Peyer's patch (tissue), 4 donors: ENCODE measurements at regions not wholly inside any gene's neighbourhood (a gene's known extent, or its start where the extent isn't known, plus 50 kb on each side); places are given as distances from the start of the nearest gene placed in this dataset.

Experiments used
- DNase-seq, 3 donors: peaks; one replicate each; pipeline ENCODE4 v3.0.0-alpha.2; 2017 to 2019
- H3K27ac ChIP-seq, 4 donors: fragments of 200-600 bp; sonication (generic); one replicate each; pipeline ENCODE4 v1.5.1; 2016 to 2019
- H3K27me3 ChIP-seq, 2 donors: fragments of 200-600 bp; sonication (generic); one replicate each; pipeline ENCODE4 v1.5.1; 2019
- H3K36me3 ChIP-seq, 3 donors: fragments of 200-600 bp; sonication (generic); one replicate each; pipeline ENCODE4 v1.5.1; 2016 to 2019
- H3K4me1 ChIP-seq, 4 donors: fragments of 200-600 bp; sonication (generic); one replicate each; pipeline ENCODE4 v1.5.1; 2016 to 2019
- H3K4me3 ChIP-seq, 4 donors: fragments of 200-600 bp; sonication (generic); 1 replicate in 3 of 4; 2 replicates in 1 of 4; pipeline ENCODE4 v1.5.1; 2016 to 2019; ENCODE audit warnings: mild to moderate bottlenecking in 1 of 4
- H3K9me3 ChIP-seq, 4 donors: fragments of 200-600 bp; sonication (generic); one replicate each; pipeline ENCODE4 v1.5.1; 2016 to 2019; ENCODE audit warnings: mild to moderate bottlenecking in 1 of 4
- POLR2A ChIP-seq, 2 donors: fragments of 450-650 bp; IDR thresholded peaks; one replicate each; pipeline ENCODE4 v1.5.1; 2017; ENCODE audit warnings: antibody characterized with exemption in 2 of 2, mild to moderate bottlenecking in 2 of 2, moderate library complexity in 2 of 2
- TF ChIP-seq, protein P1 (sequence below), 6 experiments: fragments of 450-650 bp in 4 of 6; fragments of 200-600 bp in 2 of 6; sonication (generic) in 1 of 6; IDR thresholded peaks; one replicate each; pipeline ENCODE4 v1.5.1; 2017 to 2019; ENCODE audit warnings: antibody characterized with exemption in 6 of 6, mild to moderate bottlenecking in 3 of 6, moderate library complexity in 1 of 6

DNA sequence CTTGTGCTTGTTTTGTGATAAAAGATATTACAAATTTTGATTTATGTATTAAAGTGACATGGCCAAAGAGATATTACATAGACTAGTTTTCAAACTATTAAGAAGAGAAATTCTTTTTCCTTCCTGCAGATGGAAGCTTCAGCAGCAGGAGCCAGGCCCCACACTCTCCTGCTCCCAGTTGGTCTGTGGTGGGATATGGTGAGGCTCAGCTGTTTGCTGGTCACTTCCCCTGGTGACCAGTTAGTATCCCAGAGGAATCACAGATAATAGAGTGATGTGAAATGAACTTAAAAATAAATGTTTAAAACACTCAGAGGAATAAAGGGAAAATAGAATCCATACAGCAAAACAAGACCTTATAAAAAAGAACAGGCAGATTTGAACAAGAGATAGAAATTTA lies 154.7 kb downstream of the KTN1 start:
- DNase-seq, result no peak
- no peak overlapping the region for H3K4me3 ChIP-seq
- no peaks in the 10 kb centered on the region for H3K36me3 ChIP-seq
- H3K4me1 ChIP-seq, result no peaks in the 10 kb centered on the region
- no peaks in the 10 kb centered on the region for H3K9me3 ChIP-seq
- H3K27ac ChIP-seq, result no peak overlapping the region
- no peaks in the 10 kb centered on the region for H3K27me3 ChIP-seq
- TF ChIP-seq POLR2A (IDR thresholded peaks at IDR 0.05), result no peak
- TF ChIP-seq, protein P1, sequence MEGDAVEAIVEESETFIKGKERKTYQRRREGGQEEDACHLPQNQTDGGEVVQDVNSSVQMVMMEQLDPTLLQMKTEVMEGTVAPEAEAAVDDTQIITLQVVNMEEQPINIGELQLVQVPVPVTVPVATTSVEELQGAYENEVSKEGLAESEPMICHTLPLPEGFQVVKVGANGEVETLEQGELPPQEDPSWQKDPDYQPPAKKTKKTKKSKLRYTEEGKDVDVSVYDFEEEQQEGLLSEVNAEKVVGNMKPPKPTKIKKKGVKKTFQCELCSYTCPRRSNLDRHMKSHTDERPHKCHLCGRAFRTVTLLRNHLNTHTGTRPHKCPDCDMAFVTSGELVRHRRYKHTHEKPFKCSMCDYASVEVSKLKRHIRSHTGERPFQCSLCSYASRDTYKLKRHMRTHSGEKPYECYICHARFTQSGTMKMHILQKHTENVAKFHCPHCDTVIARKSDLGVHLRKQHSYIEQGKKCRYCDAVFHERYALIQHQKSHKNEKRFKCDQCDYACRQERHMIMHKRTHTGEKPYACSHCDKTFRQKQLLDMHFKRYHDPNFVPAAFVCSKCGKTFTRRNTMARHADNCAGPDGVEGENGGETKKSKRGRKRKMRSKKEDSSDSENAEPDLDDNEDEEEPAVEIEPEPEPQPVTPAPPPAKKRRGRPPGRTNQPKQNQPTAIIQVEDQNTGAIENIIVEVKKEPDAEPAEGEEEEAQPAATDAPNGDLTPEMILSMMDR (IDR thresholded peaks at IDR 0.05), result no peak

DNA sequence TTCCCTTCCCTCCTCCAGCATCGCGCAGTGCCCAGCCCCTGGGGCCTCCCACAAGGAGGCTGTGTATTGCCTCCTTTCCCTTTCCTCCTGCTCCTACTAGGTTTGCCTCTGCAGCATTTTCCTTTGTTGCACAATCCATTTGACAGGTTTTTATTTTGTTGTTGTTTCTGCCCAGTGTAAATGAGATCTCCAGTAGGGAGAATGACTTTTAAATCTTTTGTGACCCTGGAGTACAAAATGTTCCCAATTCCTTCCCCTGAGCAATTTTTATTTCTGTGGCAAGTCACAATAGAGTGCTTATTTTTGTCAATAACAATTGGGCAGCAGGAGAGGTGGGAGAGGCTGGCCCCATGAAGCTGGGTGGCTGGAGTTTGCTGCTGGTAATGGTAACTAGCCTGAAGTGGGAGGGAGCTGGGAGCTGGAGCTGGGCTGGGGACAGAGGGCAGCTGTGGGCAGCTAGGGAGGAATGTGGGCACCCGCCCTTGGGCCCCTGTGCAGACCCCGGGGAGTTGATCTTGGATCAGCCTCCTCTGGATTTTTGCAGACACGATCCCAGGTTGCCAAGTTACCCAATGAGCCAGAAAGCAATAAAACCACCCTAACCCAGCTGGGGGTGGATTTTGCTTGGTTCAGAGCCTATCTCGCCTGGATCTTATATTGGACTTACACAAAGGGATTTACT lies 160.1 kb downstream of the KTN1 start:
- no peak overlapping the region for H3K27ac ChIP-seq

DNA sequence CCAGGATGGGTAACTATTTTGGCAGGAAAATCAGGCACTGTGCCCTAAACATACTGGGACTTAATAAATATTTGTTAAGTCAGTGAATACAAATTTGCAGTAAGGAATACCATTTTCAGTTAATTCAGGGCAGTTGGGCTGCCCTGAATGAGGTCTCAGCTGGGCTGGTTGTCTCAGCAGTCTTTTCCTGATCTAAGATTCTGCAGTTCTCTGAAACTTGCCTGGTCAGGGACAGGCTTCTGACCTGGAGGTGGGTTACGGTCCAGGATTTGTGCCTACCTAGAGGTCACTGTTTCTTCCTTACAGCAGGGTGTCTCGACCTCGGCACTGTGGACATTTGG lies 160.6 kb downstream of the KTN1 start:
- no peak overlapping the region for H3K4me3 ChIP-seq
- no peak for TF ChIP-seq POLR2A (IDR thresholded peaks at IDR 0.05)
- TF ChIP-seq, protein P1 (IDR thresholded peaks at IDR 0.05), result no peak
- no peaks in the 10 kb centered on the region for H3K36me3 ChIP-seq
- H3K27me3 ChIP-seq, result no peaks in the 10 kb centered on the region
- H3K27ac ChIP-seq, result no peak overlapping the region
- H3K4me1 ChIP-seq, result no peaks in the 10 kb centered on the region
- no peaks in the 10 kb centered on the region for H3K9me3 ChIP-seq
- no peak for DNase-seq

More for the DNA sequence above, 160.1 kb downstream of the KTN1 start:
- Histone ChIP-seq H3K36me3 (no peaks in the 10 kb centered on the region), H3K4me3 (no peak overlapping the region), H3K4me1 (no peaks in the 10 kb centered on the region), H3K9me3 (no peaks in the 10 kb centered on the region), H3K27me3 (no peaks in the 10 kb centered on the region)
- no peak for DNase-seq
- TF ChIP-seq, protein P1 (IDR thresholded peaks at IDR 0.05), result no peak
- no peak for TF ChIP-seq POLR2A (IDR thresholded peaks at IDR 0.05)

DNA sequence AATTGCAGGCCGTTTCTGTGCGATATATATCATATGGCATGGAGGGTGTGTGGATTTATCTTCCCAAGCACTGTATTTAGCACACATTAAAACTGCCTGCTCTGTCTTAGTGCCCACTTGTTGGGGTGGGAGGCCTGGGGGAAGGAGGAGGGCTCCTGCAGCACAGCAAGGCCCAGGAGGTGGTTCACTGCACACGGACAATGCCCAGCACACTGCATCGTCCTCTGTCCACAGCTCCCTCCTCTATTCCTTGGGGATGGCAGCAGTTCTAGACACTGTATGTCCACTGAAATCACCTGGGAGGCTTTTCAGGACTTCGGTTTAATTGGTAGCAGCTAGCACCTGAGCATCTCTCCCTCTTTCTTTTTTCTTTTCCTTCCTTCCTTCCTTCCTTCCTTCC lies 161.2 kb downstream of the KTN1 start:
- no peaks in the 10 kb centered on the region for H3K9me3 ChIP-seq
- DNase-seq, result no peak
- no peak overlapping the region for H3K27ac ChIP-seq
- no peaks in the 10 kb centered on the region for H3K27me3 ChIP-seq
- H3K4me1 ChIP-seq, result no peaks in the 10 kb centered on the region
- TF ChIP-seq POLR2A (IDR thresholded peaks at IDR 0.05), result no peak
- TF ChIP-seq, protein P1 (IDR thresholded peaks at IDR 0.05), result no peak
- H3K36me3 ChIP-seq, result no peaks in the 10 kb centered on the region
- no peak overlapping the region for H3K4me3 ChIP-seq

DNA sequence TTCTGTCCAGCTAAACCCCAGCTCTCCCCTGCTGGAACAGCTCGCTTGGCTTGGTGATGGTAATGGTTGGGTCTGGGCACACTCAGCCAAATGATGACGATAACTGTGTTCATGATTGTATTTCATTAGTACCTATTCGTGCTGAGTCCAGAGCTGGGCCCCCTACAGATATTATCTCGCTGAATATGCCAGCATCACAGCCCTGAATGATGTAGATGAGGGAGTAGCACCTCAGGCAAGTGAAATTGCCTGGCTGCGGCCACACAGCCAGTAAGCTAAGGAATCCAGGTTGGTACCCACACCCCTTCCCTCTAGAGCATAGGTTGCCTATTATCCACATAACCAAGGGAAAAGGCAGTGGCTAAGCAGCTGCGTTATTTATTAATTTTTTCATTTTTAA lies 163.5 kb downstream of the KTN1 start:
- H3K4me1 ChIP-seq, result no peaks in the 10 kb centered on the region
- TF ChIP-seq, protein P1 (IDR thresholded peaks at IDR 0.05), result no peak
- no peak for TF ChIP-seq POLR2A (IDR thresholded peaks at IDR 0.05)
- DNase-seq, result no peak
- H3K27me3 ChIP-seq, result no peaks in the 10 kb centered on the region
- H3K4me3 ChIP-seq, result no peak overlapping the region
- H3K36me3 ChIP-seq, result no peaks in the 10 kb centered on the region
- no peak overlapping the region for H3K27ac ChIP-seq
- H3K9me3 ChIP-seq, result no peaks in the 10 kb centered on the region

DNA sequence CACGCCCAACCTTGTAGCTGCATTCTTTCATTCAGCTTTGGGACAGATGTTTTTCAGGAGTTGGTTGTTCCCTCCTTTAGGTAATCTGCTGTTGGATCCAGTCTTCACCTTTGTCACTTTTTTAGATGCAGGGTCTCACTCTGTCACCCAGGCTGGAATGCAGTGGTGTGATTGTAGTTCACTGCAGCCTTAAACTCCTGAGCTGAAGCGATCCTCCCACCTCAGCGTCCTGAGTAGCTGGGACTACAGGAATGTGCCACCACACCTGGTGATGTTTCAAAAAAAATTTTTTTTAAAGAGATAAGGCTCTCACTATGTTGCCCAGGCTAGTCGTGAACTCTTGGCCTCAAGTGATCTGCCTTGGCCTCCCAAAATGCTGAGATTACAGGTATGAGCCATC lies 164.3 kb downstream of the KTN1 start:
- Histone ChIP-seq H3K36me3 (no peaks in the 10 kb centered on the region), H3K4me1 (no peaks in the 10 kb centered on the region), H3K27me3 (no peaks in the 10 kb centered on the region), H3K9me3 (no peaks in the 10 kb centered on the region), H3K4me3 (no peak overlapping the region), H3K27ac (no peak overlapping the region)
- TF ChIP-seq, protein P1 (IDR thresholded peaks at IDR 0.05), result no peak
- TF ChIP-seq POLR2A (IDR thresholded peaks at IDR 0.05), result no peak
- no peak for DNase-seq
